CD4-positive, alpha-beta T cell treated with Interleukin-17A for 1 hour (primary cell): ENCODE measurements at regions not wholly inside any gene's neighbourhood (a gene's known extent, or its start where the extent isn't known, plus 50 kb on each side); places are given as distances from the start of the nearest gene placed in this dataset.

Source experiments
- DNase-seq: peaks from one replicate; pipeline ENCODE4 v3.0.0-alpha.2; 2020

- no peak for DNase-seq
Observed at GRCh38 chr14:84167026-84167425, 1362.9 kb upstream of the FLRT2 start.

- no peak for DNase-seq
Observed at GRCh38 chr14:84180336-84180735, 1349.6 kb upstream of the FLRT2 start.

- DNase-seq = no peak
Observed at GRCh38 chr14:84181072-84181471, 1348.9 kb upstream of the FLRT2 start.

- DNase-seq = no peak
Observed at GRCh38 chr14:84195514-84195913, 1334.4 kb upstream of the FLRT2 start.

GRCh38 chr14:84197704-84198103 is 1332.2 kb upstream of the FLRT2 start:
- no peak for DNase-seq

- no peak for DNase-seq
Observed at GRCh38 chr14:84202486-84202885, 1327.5 kb upstream of the FLRT2 start.

GRCh38 chr14:84203896-84204295 is 1326.0 kb upstream of the FLRT2 start:
- DNase-seq = no peak

GRCh38 chr14:84208451-84208850 is 1321.5 kb upstream of the FLRT2 start:
- no peak for DNase-seq

GRCh38 chr14:84209031-84209430 is 1320.9 kb upstream of the FLRT2 start:
- DNase-seq = no peak

- DNase-seq = no peak
Observed at GRCh38 chr14:84217066-84217465, 1312.9 kb upstream of the FLRT2 start.

- no peak for DNase-seq
Observed at GRCh38 chr14:84225268-84225667, 1304.7 kb upstream of the FLRT2 start.

GRCh38 chr14:84228702-84229101 is 1301.2 kb upstream of the FLRT2 start:
- no peak for DNase-seq

GRCh38 chr14:84234281-84234680 is 1295.7 kb upstream of the FLRT2 start:
- no peak for DNase-seq

GRCh38 chr14:84236290-84236689 is 1293.7 kb upstream of the FLRT2 start:
- DNase-seq = no peak

- no peak for DNase-seq
Observed at GRCh38 chr14:84237881-84238280, 1292.1 kb upstream of the FLRT2 start.

- no peak for DNase-seq
Observed at GRCh38 chr14:84247693-84248092, 1282.3 kb upstream of the FLRT2 start.

GRCh38 chr14:84250893-84251292 is 1279.1 kb upstream of the FLRT2 start:
- DNase-seq = no peak

GRCh38 chr14:84251411-84252115 is 1278.4 kb upstream of the FLRT2 start:
- DNase-seq = no peak

- DNase-seq = no peak
Observed at GRCh38 chr14:84252706-84253105, 1277.2 kb upstream of the FLRT2 start.

- no peak for DNase-seq
Observed at GRCh38 chr14:84253326-84253725, 1276.6 kb upstream of the FLRT2 start.

- no peak for DNase-seq
Observed at GRCh38 chr14:84254290-84254689, 1275.7 kb upstream of the FLRT2 start.

- DNase-seq = no peak
Observed at GRCh38 chr14:84262932-84263331, 1267.0 kb upstream of the FLRT2 start.

GRCh38 chr14:84272290-84272721 is 1257.6 kb upstream of the FLRT2 start:
- no peak for DNase-seq

GRCh38 chr14:84273181-84273580 is 1256.8 kb upstream of the FLRT2 start:
- no peak for DNase-seq

GRCh38 chr14:84282618-84283017 is 1247.3 kb upstream of the FLRT2 start:
- DNase-seq = no peak
